Left renal cortex interstitium (tissue), 4 donors: ENCODE measurements at regions not wholly inside any gene's neighbourhood (a gene's known extent, or its start where the extent isn't known, plus 50 kb on each side); places are given as distances from the start of the nearest gene placed in this dataset.
"Not testable (repeated sequence)": the region's sequence is repeated elsewhere in the genome, so short reads cannot be mapped to it uniquely, and the experiment has no call there.

ENCODE experiments used
- DNase-seq, 4 donors: peaks; one replicate each; pipeline ENCODE4 v3.0.0-alpha.2; 2013; ENCODE audit warnings: low read depth in 4 of 4, low spot score in 2 of 4, missing footprints in 1 of 4

- no peak for DNase-seq
These were observed 56.2 kb downstream of the PABPC4L start for GRCh38 chr4:134145369-134145768.

GRCh38 chr4:134144337-134144736 lies 57.3 kb downstream of the PABPC4L start:
- no peak for DNase-seq

GRCh38 chr4:134141728-134142127 lies 59.9 kb downstream of the PABPC4L start:
- DNase-seq: no peak

- DNase-seq: no peak
These were observed 62.4 kb downstream of the PABPC4L start for GRCh38 chr4:134139188-134139587.

- DNase-seq: no peak
These were observed 69.4 kb downstream of the PABPC4L start for GRCh38 chr4:134132086-134132783.

GRCh38 chr4:134126955-134127354 lies 74.6 kb downstream of the PABPC4L start:
- DNase-seq: no peak

GRCh38 chr4:134126000-134126560 lies 75.5 kb downstream of the PABPC4L start:
- no peak for DNase-seq

- DNase-seq: no peak
These were observed 78.7 kb downstream of the PABPC4L start for GRCh38 chr4:134122903-134123302.

GRCh38 chr4:134117392-134118183 lies 84.0 kb downstream of the PABPC4L start:
- peak in 1 of 4 donors; percentile 4 for DNase-seq

- no peak for DNase-seq
These were observed 111.7 kb downstream of the PABPC4L start for GRCh38 chr4:134089885-134090284.

GRCh38 chr4:134085496-134085895 lies 116.1 kb downstream of the PABPC4L start:
- DNase-seq: no peak

- not testable (repeated sequence) for DNase-seq
These were observed 122.5 kb downstream of the PABPC4L start for GRCh38 chr4:134079085-134079484.

GRCh38 chr4:134078230-134078914 lies 123.2 kb downstream of the PABPC4L start:
- DNase-seq: no peak

GRCh38 chr4:134073711-134074110 lies 127.9 kb downstream of the PABPC4L start:
- DNase-seq: no peak

- no peak for DNase-seq
These were observed 129.5 kb downstream of the PABPC4L start for GRCh38 chr4:134072137-134072536.

GRCh38 chr4:134070174-134070573 lies 131.4 kb downstream of the PABPC4L start:
- DNase-seq: no peak

GRCh38 chr4:134057356-134057755 lies 144.2 kb downstream of the PABPC4L start:
- DNase-seq: no peak

GRCh38 chr4:134046221-134046620 lies 155.4 kb downstream of the PABPC4L start:
- not testable (repeated sequence) for DNase-seq

- DNase-seq: no peak
These were observed 156.2 kb downstream of the PABPC4L start for GRCh38 chr4:134045411-134045810.

- no peak for DNase-seq
These were observed 158.3 kb downstream of the PABPC4L start for GRCh38 chr4:134043266-134043665.

- no peak for DNase-seq
These were observed 173.2 kb downstream of the PABPC4L start for GRCh38 chr4:134028421-134028820.
